Epithelial cell of proximal tubule (primary cell): ENCODE measurements at regions not wholly inside any gene's neighbourhood (a gene's known extent, or its start where the extent isn't known, plus 50 kb on each side); places are given as distances from the start of the nearest gene placed in this dataset.
A peak's percentile ranks its signal among the peaks of the same experiment; 100 is the strongest.
"Not testable (repeated sequence)": the region's sequence is repeated elsewhere in the genome, so short reads cannot be mapped to it uniquely, and the experiment has no call there.

Experiments used
- DNase-seq: peaks from one replicate; pipeline ENCODE4 v3.0.0-alpha.2; 2011; ENCODE audit warnings: low read depth
- H3K4me3 ChIP-seq: 2 replicates; pipeline ENCODE4 v1.5.1; 2011; ENCODE audit warnings: low read depth, mild to moderate bottlenecking, low read length
- CTCF ChIP-seq: conservative IDR thresholded peaks from 2 replicates; pipeline ENCODE4 v1.5.1; 2012; ENCODE audit warnings: low read depth, mild to moderate bottlenecking, low read length

DNA sequence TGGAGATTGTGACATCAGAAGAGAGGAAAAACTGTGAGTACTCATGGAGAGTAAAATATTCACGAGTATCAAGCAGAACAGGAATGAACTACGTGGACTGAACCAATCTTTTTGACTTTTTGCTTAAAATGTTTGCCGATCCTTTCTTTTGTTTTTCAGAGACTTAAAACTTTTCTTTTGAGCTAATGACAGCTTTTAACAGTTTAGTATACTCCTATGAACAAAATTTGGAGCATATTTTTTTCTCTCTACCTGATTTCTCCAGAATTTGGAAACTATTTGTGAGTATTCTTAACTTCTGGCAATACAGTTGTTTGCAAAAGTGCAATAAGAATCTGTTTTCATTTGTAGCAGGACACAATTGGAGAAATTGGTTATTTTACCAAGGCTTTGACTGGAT lies 786.3 kb downstream of the SORCS1 start:
- no peak for DNase-seq
- no peak for TF ChIP-seq CTCF
- H3K4me3 ChIP-seq, result no peak overlapping the region

DNA sequence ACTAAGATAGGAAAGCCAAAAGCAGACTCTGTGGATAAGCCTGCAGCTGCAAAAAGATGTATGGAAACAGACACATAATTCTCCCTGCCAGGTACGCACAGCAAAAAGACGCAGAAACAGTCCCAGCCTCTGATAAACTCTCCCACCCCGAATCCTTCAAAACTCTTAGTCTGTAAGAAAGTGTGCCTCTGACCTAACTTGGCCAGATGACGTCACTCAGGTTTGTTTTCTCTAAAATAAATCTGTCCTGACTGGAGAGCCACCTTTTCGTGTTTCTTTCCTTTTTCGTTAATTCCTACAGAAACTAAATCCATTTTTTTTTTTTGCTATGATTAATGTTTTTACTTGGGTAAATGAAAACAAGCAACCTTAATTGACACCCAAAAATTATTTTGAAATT lies 793.8 kb downstream of the SORCS1 start:
- TF ChIP-seq CTCF, result no peak
- no peak for DNase-seq
- no peak overlapping the region for H3K4me3 ChIP-seq

GRCh38 chr10:106360870-106361269 lies 803.6 kb downstream of the SORCS1 start:
- DNase-seq, result no peak
- TF ChIP-seq CTCF, result no peak

DNA sequence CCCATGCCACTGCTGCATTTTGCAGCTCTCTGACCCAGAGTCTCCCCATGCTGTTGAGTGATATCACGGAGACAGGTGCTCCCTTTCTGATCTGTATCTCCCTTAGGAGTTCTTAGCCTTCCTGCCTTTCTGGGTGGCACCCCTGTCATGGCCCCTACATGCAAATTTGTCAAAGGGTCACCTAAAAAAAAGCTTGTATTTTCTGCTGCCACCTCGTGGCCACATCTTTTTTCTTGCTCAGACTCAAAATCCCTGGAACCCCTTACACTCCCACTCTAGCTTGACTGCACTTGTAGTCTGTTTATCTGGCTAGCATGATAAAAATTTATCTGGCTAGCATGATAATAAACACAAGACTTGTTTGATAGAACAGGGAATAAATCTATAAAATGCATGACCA lies 809.1 kb downstream of the SORCS1 start:
- no peak overlapping the region for H3K4me3 ChIP-seq
- TF ChIP-seq CTCF, result peak; percentile 44
- no peak for DNase-seq

More at GRCh38 chr10:106360870-106361269, 803.6 kb downstream of the SORCS1 start:
- no peak overlapping the region for H3K4me3 ChIP-seq

- TF ChIP-seq CTCF, result no peak
- H3K4me3 ChIP-seq, result no peak overlapping the region
- no peak for DNase-seq
Measured at GRCh38 chr10:106348933-106349332, 815.6 kb downstream of the SORCS1 start.

GRCh38 chr10:106347547-106347946 lies 817.0 kb downstream of the SORCS1 start:
- no peak overlapping the region for H3K4me3 ChIP-seq
- TF ChIP-seq CTCF, result no peak

GRCh38 chr10:106343539-106343938 lies 821.0 kb downstream of the SORCS1 start:
- not testable (repeated sequence) for DNase-seq

More at GRCh38 chr10:106347547-106347946, 817.0 kb downstream of the SORCS1 start:
- no peak for DNase-seq

DNA sequence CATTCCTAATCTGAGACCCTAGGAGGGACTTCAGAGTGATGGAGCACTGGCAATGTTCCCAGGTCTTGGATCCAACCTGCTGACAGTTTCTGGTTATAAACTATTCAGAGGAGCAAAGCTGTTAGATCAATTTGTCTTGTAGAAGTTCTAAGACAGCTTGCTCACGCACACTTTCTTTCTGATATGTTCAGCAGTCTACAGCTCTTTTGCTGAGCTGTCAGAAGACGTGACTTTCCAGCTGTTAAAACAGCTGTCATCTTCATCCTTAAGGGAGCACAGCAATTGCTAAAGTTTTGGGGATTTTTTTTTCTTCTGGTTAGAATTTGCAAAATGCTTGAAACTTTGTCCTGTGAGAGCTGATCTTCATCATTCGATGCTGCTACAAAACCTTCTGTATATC lies 823.1 kb downstream of the SORCS1 start:
- no peak overlapping the region for H3K4me3 ChIP-seq
- no peak for DNase-seq
- TF ChIP-seq CTCF, result no peak

More at GRCh38 chr10:106343539-106343938, 821.0 kb downstream of the SORCS1 start:
- H3K4me3 ChIP-seq, result not testable (repeated sequence)
